ENCODE measurements at regions not wholly inside any gene's neighbourhood (a gene's known extent, or its start where the extent isn't known, plus 50 kb on each side); places are given as distances from the start of the nearest gene placed in this dataset.
A peak's percentile ranks its signal among the peaks of the same experiment; 100 is the strongest.
"Not testable (repeated sequence)": the region's sequence is repeated elsewhere in the genome, so short reads cannot be mapped to it uniquely, and the experiment has no call there.

DNA sequence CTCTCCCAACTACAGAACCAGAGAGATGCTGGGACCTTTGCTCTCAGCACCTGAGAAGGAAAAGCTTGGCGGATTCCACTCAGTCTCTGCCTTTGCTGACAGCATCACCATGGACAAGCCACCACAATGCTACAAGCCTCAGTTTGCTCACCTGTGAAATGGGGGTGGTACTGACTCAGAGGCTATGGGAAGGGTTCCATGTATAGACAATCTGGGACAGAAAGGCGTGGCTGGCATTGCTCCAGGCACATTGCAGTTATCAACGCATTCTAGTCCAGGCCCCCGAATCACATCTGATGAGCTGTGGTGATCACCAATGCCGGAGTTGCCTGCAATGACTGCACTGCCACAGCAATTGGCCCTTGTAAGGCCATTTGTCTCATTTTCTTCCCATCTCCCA is 72.6 kb downstream of the ISX start:
- DNase-seq (ENCODE audit: low spot score) = no peak

DNA sequence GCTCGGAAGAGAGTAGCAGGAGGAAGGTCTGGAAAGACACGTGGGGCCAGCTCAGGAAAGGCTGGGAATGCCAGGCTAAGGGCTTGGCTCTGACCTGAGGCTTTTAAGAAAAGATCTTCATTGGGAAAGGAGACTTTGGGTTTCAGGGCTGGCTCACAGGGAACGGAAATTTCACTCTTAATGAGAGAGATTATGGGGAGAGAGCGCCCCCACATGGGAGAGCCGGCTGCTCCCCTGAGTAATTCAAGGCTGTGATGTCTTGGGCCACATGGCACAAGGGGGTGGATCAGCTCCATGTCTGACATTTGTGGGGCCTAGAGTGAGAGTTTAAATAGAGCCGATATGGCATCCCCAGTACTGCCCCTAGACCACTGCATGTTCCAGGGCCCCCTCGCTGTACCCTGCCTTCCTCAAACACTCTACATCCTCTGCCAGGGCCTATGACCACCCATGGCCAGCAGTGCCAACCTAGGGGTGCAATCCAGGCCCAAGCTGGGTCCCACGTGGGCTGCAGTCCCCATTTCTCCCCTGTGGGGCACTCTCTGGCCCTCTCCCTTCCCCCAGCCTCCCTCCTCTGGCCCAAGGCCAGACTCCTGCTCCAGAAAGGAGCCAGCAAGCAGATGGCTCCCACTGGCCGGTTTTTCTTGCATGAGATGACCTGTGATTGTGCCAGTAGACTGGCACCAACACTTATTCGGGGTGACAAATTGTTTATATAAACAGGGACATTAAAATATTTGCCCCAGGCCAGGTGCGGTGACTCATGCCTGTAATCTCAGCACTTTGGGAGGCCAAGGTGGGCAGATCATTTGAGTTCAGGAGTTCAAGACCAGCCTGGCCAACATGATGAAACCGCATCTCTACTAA is 75.2 kb downstream of the ISX start:
- peak; percentile 55 for DNase-seq (ENCODE audit: low spot score)

DNA sequence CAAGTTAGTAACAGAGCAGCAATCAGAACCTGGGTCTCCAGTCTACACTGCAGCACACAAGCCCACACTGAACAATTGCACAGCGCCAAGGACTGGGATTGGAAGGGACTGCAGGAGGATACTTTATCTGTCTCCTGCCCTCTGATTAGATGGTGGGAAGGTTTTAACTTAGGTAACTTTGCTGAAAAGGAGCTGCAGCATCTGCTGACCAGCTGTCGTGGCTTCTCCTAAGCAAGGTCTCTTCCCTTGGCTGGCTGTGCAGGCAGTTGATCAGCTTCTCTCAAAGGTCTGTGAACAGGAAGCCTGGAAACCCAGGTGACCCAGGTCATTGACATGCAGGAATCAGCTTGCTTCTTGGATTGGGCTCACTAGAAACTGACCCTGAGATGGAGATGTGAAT is 82.4 kb downstream of the ISX start:
- no peak for DNase-seq (ENCODE audit: low spot score)

DNA sequence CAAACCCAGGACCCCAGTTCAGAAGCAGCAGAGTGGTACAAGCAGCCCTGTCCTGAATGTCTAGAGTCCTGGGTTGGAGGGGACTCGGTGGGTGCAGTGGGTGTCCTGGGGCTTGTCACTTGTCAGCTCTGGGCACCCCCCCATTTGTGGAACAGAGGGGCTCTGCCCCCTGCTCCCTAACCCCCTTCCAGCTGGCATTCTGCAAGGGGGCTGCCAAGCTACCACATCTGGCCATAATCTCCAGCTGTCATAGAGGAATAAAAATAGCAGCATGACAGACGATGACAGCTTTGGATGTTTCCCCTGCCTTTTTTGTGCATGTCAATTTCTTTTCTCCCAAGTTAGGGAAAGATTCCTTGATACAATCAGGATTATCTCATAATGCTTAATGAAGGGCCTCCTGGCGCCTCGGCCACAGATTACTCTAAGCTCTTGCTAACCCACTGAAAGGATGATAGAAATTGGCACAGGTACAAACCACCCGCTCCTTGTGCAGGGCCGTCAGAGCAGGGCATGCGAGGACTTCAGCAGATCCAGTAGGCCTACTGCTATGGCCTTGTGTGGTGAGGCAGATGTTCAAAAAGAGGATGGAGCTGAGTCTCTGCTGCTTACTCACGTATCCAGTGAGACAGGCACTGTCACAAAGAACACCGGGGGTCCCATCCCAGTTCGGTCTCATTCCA is 83.0 kb downstream of the ISX start:
- no peak for DNase-seq (ENCODE audit: low spot score)

DNA sequence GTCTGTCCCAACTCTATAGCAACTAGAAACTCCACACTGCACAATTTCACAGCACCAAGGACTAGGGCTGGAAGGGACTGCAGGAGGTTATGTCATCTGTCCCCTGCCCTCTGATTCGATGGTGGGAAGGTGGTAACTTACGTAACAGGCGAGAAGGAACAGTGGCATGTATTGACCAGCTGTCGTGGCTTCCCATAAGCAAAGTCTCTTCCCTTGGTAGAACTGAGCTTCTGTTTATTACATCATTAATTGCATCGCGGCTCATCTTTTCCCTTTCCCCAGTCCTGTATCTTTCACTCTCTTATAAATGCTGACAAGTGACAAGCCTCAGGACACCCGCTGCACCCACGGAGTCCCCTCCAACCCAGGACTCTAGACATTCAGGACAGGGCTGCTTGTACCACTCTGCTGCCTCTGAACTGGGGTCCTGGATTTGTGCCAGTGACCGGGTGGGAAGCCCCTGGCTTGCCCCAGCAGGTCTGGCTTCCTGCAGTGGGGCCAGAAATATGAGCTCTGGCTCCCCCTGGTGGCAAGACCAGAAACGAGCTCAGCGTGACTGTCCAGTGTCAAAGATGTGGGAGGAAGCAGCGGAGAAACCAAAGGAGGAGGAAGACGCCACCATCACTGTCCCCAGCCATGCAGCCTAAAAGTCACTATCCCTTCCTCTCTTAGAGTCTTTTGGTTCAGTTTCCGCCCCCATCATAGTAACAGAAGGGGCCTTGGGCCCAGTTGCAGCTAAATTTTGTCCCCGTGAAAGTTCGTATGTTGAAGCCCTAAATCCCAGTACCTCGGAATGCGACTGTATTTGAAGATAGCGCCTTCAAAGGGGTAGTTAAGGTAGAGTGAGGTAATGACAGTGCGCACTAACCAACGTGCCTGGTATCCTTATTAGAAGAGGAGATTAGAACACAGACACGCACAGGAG is 84.5 kb downstream of the ISX start:
- DNase-seq (ENCODE audit: low spot score) = peak; percentile 14

DNA sequence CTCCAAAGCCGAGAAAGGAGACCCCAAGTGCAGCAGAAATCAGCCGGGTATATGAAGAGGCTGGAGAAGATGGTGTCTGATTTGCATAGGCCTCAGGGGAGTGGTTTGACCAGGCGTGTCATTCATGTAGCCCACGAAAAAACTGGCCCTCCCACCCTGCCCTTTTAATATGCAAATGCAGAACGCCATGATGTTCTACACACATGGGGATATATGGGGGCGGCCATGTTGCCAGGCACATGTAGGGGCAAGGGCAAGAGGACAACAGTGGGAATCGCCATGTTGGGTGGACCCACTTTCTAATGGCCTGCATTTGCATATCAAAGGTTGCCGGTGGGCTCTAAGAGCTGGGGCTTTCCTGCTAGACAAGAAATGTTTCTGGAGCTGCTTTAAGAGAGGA is 86.4 kb downstream of the ISX start:
- no peak for DNase-seq (ENCODE audit: low spot score)

DNA sequence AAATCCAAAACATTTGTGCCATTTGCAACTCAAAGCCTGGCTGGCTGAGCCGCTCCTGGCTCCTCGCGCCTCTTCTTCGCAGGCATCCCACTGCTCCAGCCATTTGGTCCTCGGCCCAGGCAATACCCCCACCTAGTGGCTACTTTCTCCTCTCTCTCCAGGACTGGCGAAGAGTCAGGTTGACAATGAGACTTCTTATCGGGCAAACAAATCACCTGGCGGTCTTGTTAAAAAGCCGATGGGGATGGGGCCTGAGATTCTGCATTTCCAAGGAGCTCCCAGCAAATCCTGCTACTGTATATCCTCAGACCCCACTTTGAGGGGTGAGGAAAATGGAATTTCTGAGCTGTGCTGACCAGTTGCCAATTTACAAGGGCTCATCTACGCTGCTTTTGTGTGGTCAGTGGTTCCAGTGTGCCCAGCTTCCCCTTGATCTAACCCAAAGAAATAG is 89.0 kb downstream of the ISX start:
- DNase-seq (ENCODE audit: low spot score) = peak; percentile 29

DNA sequence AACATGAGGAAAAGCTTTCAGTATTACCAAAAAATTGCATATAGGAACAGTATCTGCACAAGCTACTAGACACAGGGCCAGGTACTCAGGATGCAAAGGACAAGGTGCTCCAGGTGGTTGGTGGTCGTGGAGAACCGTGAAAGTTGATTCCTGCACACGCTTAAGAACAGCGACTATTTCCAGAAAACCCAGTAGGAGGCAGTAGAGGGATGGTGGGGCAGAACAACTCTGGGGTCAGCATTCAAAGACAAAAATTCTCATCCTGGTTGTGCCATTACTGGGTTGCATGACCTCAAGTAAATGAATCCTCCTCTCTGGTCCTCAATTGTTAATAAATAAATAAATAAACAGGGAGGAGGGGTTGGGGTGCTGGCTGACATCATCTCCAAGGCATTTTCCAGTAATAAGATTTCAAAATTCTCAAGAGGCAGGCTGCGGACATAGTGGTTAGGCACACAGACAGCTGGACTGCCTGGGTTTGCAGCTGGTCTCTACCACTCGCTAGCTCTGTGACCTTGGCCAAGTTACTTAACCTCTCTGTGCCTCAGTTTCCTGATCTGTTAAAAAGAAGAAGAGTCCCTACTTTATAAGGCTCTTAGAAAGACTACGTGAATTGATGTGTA is 89.6 kb downstream of the ISX start:
- DNase-seq (ENCODE audit: low spot score) = no peak

DNA sequence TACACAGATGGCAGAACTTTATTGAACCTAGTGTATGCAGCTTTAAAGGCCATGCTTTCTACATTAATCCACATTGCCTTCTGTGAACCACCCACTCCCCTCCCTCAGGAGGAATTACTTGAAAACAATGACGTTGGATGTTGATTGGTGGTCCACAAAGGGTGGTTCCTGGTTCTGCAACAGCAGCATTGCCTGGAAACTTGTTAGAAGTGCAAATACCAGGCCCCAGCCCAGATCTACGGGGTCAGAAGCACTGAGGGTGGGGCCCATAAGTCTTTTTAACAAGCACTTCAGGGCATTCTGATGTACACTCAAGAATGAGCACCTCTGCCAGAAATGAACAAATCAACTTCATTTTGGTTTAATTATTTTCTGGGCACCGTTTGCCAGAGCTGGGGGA is 91.0 kb downstream of the ISX start:
- no peak for DNase-seq (ENCODE audit: low spot score)

DNA sequence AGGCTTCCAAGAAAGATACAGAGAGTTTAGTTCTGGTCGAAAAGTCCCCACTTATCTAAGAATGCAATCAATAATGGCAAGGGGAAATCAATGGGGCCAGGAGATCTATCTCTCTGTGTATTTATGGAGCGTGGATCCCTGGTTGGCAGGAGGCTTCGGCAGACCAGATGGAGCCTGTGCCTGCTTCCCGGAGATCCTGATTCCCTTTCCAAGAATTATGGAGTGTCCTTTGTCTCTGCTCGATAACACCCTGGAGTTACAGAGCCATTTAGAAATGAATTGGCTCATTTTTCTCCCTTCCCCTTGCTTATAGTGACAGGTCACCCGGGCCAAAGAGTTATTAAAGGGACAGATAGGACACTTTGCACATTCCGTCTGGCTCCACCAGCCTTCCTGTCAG is 92.4 kb downstream of the ISX start:
- DNase-seq (ENCODE audit: low spot score) = no peak

DNA sequence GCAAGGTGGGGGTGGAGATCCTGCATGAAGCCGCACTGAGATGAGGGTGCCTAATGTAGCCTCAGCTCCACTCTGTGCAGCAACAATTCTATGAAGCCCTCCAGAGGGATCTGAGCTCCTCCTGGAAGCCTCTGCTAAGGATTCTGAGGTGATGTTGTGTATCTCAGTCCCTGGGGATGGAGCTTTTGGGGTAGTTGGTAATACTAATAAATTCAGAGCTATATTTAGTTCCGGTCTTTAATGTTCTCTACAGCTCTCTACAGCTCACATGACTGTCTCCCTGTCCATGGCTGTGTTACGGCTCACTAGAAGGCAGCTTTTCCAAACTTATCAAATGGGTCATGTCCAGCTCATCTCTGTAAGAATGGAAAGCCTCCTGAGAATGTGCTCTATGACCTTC is 93.4 kb downstream of the ISX start:
- DNase-seq (ENCODE audit: low spot score) = no peak

DNA sequence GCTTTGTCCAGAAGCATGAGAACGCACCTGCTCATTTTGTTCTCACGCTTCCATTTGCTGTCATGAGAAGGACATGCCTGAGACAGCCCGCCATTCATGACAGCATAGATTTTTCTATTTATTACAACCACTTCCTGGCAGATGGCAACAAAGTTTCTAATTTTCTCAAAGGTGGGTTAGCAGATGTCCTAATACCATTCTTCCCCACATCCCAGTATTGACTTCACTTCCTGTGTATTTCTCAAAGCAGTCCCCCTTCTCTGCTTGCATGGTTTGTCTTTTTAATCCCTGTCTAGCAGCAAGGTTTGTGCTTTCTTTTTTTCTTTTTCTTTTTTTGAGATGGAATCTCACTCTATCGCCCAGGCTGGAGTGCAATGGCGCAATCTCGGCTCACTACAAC is 94.3 kb downstream of the ISX start:
- DNase-seq (ENCODE audit: low spot score) = no peak

DNA sequence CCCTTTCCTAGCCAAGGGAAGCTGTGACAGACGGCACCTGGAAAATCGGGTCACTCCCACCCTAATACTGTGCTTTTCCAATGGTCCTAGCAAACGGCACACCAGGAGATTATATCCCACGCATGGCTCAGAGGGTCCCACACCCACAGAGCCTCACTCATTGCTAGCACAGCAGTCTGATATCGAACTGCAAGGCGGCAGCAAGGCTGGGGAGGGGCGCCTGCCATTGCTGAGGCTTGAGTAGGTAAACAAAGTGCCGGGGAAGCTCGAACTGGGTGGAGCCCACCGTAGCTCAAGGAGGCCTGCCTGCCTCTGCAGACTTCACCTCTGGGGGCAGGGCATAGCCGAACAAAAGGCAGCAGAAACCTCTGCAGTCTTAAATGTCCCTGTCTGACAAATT is 91.4 kb upstream of the HMGXB4 start:
- not testable (repeated sequence) for DNase-seq (ENCODE audit: low spot score)

DNA sequence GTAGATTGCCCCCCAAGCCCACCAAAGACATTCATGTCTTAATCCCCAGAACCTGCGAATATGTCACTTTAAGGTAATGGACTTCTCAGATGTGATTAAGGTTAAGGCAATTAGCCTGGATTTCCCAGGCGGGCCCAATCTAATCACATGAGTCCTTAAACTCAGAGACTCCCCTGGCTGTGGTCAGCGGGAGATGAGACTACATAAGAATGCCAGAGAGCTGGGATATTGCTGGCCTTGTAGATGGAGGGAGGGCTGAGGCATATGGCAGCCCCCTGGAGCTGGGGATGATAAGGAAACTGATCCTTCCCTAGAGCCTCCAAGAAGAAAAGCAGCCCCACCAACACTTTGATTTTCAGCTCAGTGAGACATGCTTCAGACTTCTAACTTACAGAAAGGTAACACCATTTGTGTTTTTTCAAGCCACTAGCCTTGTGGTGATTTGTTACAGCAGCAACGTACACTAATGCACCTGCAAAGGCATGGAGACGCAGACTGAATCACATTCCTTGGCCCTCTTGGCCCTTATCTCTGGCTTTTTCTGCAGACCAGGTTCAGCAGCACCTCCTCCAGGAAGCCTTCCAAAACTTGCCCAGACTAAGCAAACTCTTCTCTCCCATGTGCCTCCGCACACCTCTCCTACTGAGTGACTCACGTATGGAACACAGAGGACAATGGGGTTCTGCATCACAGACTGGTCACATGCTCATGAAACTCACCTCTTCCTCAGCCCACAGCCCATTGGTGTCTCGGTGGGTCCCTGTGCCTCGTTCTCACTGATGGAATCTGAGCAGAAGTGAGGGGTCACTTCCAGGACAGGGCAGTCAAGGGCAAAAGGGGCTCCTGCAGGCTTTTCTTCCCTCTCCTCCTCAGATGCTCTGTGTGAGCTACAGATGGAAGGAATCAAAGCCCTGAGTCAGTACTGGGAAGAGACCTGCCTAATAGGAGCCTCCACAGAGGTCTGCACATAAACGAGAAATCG is 86.3 kb upstream of the HMGXB4 start:
- no peak for DNase-seq (ENCODE audit: low spot score)

DNA sequence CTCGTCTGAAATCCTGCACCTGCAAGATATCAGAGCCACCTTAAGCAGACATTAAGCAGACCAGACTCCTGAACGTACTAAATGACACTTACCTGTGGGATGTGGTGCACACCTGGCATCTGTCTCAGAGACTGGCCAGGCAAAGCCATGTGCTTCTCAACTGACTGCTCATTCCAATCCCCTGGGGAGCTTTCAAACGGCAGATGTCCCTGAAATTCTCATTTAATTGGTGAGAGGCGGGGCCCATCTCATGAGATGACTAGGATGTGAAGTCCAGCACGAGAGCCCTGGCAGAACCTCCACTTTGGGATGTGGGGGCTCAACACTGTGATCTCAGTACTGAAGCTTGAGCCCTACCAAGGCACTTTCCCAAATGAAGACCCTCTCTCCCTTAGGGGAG is 84.9 kb upstream of the HMGXB4 start:
- no peak for DNase-seq (ENCODE audit: low spot score)

DNA sequence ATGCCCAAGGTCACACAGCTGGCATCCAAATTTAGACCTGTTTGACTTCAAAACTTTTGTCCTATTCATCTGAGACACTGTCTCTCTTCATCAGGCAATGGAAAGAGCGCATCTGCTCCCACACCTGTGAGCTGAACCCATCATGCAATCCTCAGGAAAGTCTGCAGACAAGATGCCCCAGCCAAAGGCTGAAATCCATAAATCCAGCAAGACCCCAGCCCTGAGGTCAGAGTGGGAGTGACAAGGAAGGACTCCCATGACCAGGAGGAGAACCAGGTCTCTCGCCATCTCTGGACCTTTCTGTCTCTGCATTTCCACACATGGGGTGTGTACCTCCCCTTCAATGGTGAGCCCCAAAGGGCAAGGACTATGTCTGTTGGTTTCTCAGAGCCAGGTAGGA is 83.6 kb upstream of the HMGXB4 start:
- DNase-seq (ENCODE audit: low spot score) = no peak

DNA sequence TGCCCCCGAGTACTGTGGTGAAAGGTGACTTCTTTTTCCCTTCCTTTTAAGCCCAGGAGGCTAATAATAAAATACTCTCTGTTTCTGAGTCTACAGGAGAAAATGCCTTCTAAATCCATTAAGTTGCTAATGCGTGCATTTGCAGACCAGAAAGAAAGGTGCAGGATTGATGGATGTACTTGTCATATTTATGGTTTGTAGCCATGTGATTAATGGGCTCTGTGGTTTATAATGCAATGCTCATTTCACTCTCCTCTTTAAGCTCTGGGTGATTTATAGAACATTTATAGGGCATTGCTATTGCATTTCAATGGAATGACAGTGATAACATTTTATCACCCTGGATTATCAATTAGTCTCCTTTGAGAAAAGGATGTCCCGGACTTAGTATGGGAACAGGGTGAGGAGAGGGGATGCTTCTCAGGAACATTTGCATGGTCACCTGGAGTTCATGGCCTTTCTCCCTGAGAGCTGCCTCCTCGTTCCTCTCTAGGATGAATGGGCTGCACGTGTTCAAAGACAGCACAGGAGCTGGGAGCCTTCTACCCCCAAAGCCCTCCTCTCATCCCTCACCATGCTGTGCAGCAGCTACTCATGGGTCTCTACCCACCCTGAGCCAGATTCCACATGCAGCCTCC is 82.8 kb upstream of the HMGXB4 start:
- DNase-seq (ENCODE audit: low spot score) = no peak

DNA sequence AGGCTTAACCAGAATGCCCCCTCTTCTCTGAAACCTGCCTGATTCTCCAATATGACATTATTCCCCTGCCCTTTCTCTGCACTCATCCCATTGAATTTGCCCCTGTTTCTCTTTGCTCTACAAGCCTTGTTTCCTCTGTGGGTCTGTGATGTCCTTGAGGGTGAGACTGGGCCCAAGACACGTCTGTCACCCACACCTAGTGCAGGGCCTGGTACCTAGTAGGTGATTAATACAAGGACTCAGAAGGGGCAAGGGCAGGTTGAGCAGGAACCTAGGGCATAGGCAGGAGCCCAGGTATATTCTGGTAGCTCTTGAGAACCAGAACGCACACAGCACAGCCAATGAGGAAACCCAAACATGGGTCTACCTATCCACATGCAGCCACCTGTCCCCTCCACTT is 81.9 kb upstream of the HMGXB4 start:
- no peak for DNase-seq (ENCODE audit: low spot score)

DNA sequence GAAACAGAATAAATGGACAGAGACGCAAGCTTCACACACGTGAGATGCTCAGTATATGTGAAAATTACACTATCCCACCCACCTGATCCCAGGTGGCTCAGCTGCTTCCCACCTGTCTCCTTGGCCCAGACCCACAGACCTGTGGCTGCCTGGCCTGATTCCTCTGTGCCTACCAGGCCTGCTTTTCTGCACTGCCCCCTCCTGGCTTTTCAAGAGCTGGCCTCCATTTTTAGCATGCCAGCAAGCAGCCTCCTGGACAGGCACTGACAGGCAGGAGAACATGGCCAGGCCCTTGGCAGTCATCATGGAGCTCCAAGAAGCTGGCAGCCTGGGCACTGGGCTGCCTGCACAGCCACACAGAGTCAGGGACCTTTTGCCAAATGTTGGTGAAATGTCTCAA is 79.5 kb upstream of the HMGXB4 start:
- no peak for DNase-seq (ENCODE audit: low spot score)

DNA sequence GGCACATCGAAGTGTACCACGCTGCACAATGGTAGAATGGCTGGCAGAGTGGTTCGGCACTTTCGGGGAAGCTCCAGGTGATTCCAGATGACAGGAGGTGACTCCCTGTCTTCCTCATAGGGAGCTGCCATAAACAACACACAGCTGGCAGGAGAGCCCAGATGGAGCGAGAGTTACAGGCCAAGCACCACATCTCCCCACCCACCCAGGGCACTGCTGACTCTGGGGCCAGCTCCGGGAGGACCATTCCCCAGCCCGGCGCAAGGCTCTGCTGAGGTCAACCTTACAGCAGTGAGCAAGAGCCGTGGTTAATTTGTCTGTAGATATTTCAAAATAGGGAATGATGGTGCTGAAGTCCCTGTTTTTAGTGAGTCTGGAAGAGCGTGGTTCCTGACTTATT is 78.8 kb upstream of the HMGXB4 start:
- no peak for DNase-seq (ENCODE audit: low spot score)
